ENCODE measurements at regions not wholly inside any gene's neighbourhood (a gene's known extent, or its start where the extent isn't known, plus 50 kb on each side); places are given as distances from the start of the nearest gene placed in this dataset.

- H3K36me3 ChIP-seq (ENCODE audit: control insufficient read depth in 2 of 2, extremely low read depth in 1 of 2, insufficient read depth in 2 of 2, low read length in 2 of 2): no peaks in the 10 kb centered on the region
- no peaks in the 10 kb centered on the region for H3K79me2 ChIP-seq (ENCODE audit: control insufficient read depth, insufficient read depth, low read length)
- DNase-seq (ENCODE audit: low read depth, low spot score) (no peak), FAIRE-seq (no peak)
- H3K27ac ChIP-seq (ENCODE audit: control insufficient read depth, insufficient read depth, low read length): no peak overlapping the region
- dilution Hi-C loops (cut with MboI; ENCODE audit: extremely low pct_ligation_motif_present, low sequenced_read_pairs): no loop called here
- no peaks in the 10 kb centered on the region for H3K4me1 ChIP-seq (ENCODE audit: control insufficient read depth, extremely low read depth, insufficient read depth, low read length)
- H3K4me2 ChIP-seq (ENCODE audit: control insufficient read depth, extremely low read depth, insufficient read depth, low read depth, low read length): no peak overlapping the region
- TF ChIP-seq CTCF (optimal IDR thresholded peaks at IDR 0.05 in 1 of 3, IDR thresholded peaks at IDR 0.05 in 1 of 3, conservative IDR thresholded peaks at IDR 0.05 in 1 of 3; ENCODE audit: extremely low read depth in 1 of 3, insufficient read depth in 2 of 3, low read length in 3 of 3) (no peak), EZH2 (IDR thresholded peaks at IDR 0.05; ENCODE audit: low read length) (no peak)
- H3K9me1 ChIP-seq (ENCODE audit: control insufficient read depth, extremely low read depth, insufficient read depth, low read length): no peaks in the 10 kb centered on the region
- no peak overlapping the region for H3K4me3 ChIP-seq (ENCODE audit: control insufficient read depth in 2 of 3, extremely low read depth in 1 of 3, insufficient read depth in 2 of 3, low read depth in 1 of 3, low read length in 3 of 3)
- no peaks in the 10 kb centered on the region for H4K20me1 ChIP-seq (ENCODE audit: control insufficient read depth, extremely low read depth, insufficient read depth, low read length)
- no peak overlapping the region for H2AFZ ChIP-seq (ENCODE audit: control insufficient read depth, low read length)
- H3K9me3 ChIP-seq (ENCODE audit: control insufficient read depth, low read depth, low read length): no peaks in the 10 kb centered on the region
- H3K9ac ChIP-seq (ENCODE audit: control insufficient read depth, extremely low read depth, insufficient read depth, low read length): no peak overlapping the region
- no peaks in the 10 kb centered on the region for H3K27me3 ChIP-seq (ENCODE audit: control insufficient read depth, extremely low read depth, insufficient read depth, low read length)
Measured at GRCh38 chr2:83522891-83523493, 936.1 kb downstream of the SUCLG1 start.

GRCh38 chr2:83517727-83518368 is 941.2 kb downstream of the SUCLG1 start:
- Histone ChIP-seq H3K9me1 (ENCODE audit: control insufficient read depth, extremely low read depth, insufficient read depth, low read length) (no peaks in the 10 kb centered on the region), H3K9me3 (ENCODE audit: control insufficient read depth, low read depth, low read length) (peaks cover 3% of the 10 kb centered on the region), H2AFZ (ENCODE audit: control insufficient read depth, low read length) (no peak overlapping the region), H3K4me3 (ENCODE audit: control insufficient read depth in 2 of 3, extremely low read depth in 1 of 3, insufficient read depth in 2 of 3, low read depth in 1 of 3, low read length in 3 of 3) (no peak overlapping the region), H3K79me2 (ENCODE audit: control insufficient read depth, insufficient read depth, low read length) (no peaks in the 10 kb centered on the region), H3K9ac (ENCODE audit: control insufficient read depth, extremely low read depth, insufficient read depth, low read length) (no peak overlapping the region), H3K4me1 (ENCODE audit: control insufficient read depth, extremely low read depth, insufficient read depth, low read length) (no peaks in the 10 kb centered on the region), H3K36me3 (ENCODE audit: control insufficient read depth in 2 of 2, extremely low read depth in 1 of 2, insufficient read depth in 2 of 2, low read length in 2 of 2) (no peaks in the 10 kb centered on the region), H3K27ac (ENCODE audit: control insufficient read depth, insufficient read depth, low read length) (no peak overlapping the region), H3K27me3 (ENCODE audit: control insufficient read depth, extremely low read depth, insufficient read depth, low read length) (no peaks in the 10 kb centered on the region), H3K4me2 (ENCODE audit: control insufficient read depth, extremely low read depth, insufficient read depth, low read depth, low read length) (no peak overlapping the region), H4K20me1 (ENCODE audit: control insufficient read depth, extremely low read depth, insufficient read depth, low read length) (no peaks in the 10 kb centered on the region)
- TF ChIP-seq EZH2 (IDR thresholded peaks at IDR 0.05; ENCODE audit: low read length): no peak
- TF ChIP-seq CTCF (optimal IDR thresholded peaks at IDR 0.05 in 1 of 3, IDR thresholded peaks at IDR 0.05 in 1 of 3, conservative IDR thresholded peaks at IDR 0.05 in 1 of 3; ENCODE audit: extremely low read depth in 1 of 3, insufficient read depth in 2 of 3, low read length in 3 of 3): no peak
- dilution Hi-C loops (cut with MboI; ENCODE audit: extremely low pct_ligation_motif_present, low sequenced_read_pairs): no loop called here
- no peak for DNase-seq (ENCODE audit: low read depth, low spot score)
- FAIRE-seq: no peak
